ENCODE measurements at regions not wholly inside any gene's neighbourhood (a gene's known extent, or its start where the extent isn't known, plus 50 kb on each side); places are given as distances from the start of the nearest gene placed in this dataset.

DNA sequence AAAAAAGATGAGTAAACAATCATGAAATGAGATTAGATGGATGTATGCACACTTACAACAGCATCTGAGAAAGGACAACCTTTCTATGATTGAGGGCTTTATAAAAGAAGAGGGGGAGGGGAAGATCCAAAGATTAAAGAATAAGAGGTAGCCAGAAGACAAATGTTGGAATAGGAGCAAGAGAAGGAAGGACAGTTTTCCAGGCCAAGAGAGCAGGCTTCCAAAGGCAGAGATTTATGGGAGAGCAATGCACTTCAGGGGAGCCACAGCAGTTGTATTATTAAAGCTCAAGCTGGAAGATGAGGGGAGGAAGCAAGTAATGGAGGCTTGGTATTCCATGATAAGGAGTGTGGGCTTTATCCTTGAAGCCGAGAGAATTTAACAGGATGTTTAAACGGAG lies 110.3 kb upstream of the PTPN13 start:
- TF ChIP-seq ZNF274 (IDR thresholded peaks at IDR 0.05; ENCODE audit: low read depth, low read length) = no peak
- TF ChIP-seq YY1 (IDR thresholded peaks at IDR 0.05; ENCODE audit: insufficient read depth, insufficient read length) = no peak
- no peak for TF ChIP-seq SUZ12 (IDR thresholded peaks at IDR 0.05; ENCODE audit: extremely low read depth, insufficient read depth, insufficient read length)

Data from NT2/D1 (cell line).